Smooth muscle cell (in vitro differentiated cells): ENCODE measurements at regions not wholly inside any gene's neighbourhood (a gene's known extent, or its start where the extent isn't known, plus 50 kb on each side); places are given as distances from the start of the nearest gene placed in this dataset.

Experiments
- DNase-seq: peaks from one replicate; lab custom pipeline; 2025; ENCODE audit not compliant: unreplicated experiment; lab: John Stamatoyannopoulos, UW
- H2AFZ ChIP-seq: fragments of 200-600 bp; sonication (generic); 2 replicates; pipeline ENCODE4 v1.6.0; 2016; ENCODE audit warnings: antibody characterized with exemption, low read depth, mild to moderate bottlenecking
- H3F3A ChIP-seq: fragments of 200-600 bp; sonication (generic); 2 replicates; pipeline ENCODE4 v1.6.0; 2017; ENCODE audit warnings: antibody characterized with exemption, low read depth
- H3K27ac ChIP-seq: fragments of 200-600 bp; sonication (generic); 2 replicates; pipeline ENCODE4 v1.5.1; 2016; ENCODE audit warnings: low read depth, mild to moderate bottlenecking
- H3K27me3 ChIP-seq: fragments of 200-600 bp; sonication (generic); 2 replicates; pipeline ENCODE4 v1.6.1; 2016; ENCODE audit warnings: low read depth, mild to moderate bottlenecking
- H3K36me3 ChIP-seq: fragments of 200-600 bp; sonication (generic); 2 replicates; pipeline ENCODE4 v1.5.1; 2016; ENCODE audit warnings: low read depth
- H3K4me1 ChIP-seq: fragments of 200-600 bp; sonication (generic); 2 replicates; pipeline ENCODE4 v1.5.1; 2016; ENCODE audit warnings: low read depth
- H3K4me2 ChIP-seq: fragments of 200-600 bp; sonication (generic); 2 replicates; pipeline ENCODE4 v1.6.0; 2016; ENCODE audit warnings: mild to moderate bottlenecking
- H3K4me3 ChIP-seq: fragments of 200-600 bp; sonication (generic); 2 replicates; pipeline ENCODE4 v1.5.1; 2016; ENCODE audit warnings: mild to moderate bottlenecking
- H3K79me2 ChIP-seq: fragments of 200-600 bp; sonication (generic); 2 replicates; pipeline ENCODE4 v1.6.0; 2016; ENCODE audit warnings: low read depth, mild to moderate bottlenecking
- H3K9ac ChIP-seq: fragments of 200-600 bp; sonication (generic); 2 replicates; pipeline ENCODE4 v1.6.0; 2016; ENCODE audit warnings: low read depth
- H3K9me3 ChIP-seq: fragments of 200-600 bp; sonication (generic); replicated peaks from 2 replicates; pipeline ENCODE4 v1.5.1; 2016; ENCODE audit warnings: low read depth
- H4K20me1 ChIP-seq: fragments of 200-600 bp; sonication (generic); 2 replicates; pipeline ENCODE4 v1.6.0; 2016; ENCODE audit warnings: low read depth
- CTCF ChIP-seq: fragments of 200-600 bp; sonication (generic); IDR thresholded peaks from 2 replicates; pipeline ENCODE4 v1.5.1; 2017; ENCODE audit warnings: borderline replicate concordance, mild to moderate bottlenecking, antibody characterized with exemption; ENCODE audit not compliant: insufficient read depth, poor library complexity, severe bottlenecking
- WGBS: methylation state at CpG from one replicate; pipeline ENCODE4 v1.1.7; 2016; ENCODE audit warnings: low lambda C conversion rate; 5-methylcytosine and 5-hydroxymethylcytosine counted together

- no peak for DNase-seq
- no peaks in the 10 kb centered on the region for H3F3A ChIP-seq
- no peaks in the 10 kb centered on the region for H3K4me1 ChIP-seq
- no peaks in the 10 kb centered on the region for H4K20me1 ChIP-seq
- no peak overlapping the region for H2AFZ ChIP-seq
- H3K9ac ChIP-seq, result no peak overlapping the region
- H3K4me3 ChIP-seq, result no peak overlapping the region
- H3K27ac ChIP-seq, result no peak overlapping the region
- H3K27me3 ChIP-seq, result no peaks in the 10 kb centered on the region
- H3K4me2 ChIP-seq, result no peak overlapping the region
- TF ChIP-seq CTCF, result no peak
- 93% methylated on average over 4 of the region's 4 CpGs for WGBS
- H3K36me3 ChIP-seq, result no peaks in the 10 kb centered on the region
- no peaks in the 10 kb centered on the region for H3K9me3 ChIP-seq
- H3K79me2 ChIP-seq, result no peaks in the 10 kb centered on the region
These were observed 266.3 kb upstream of the SLC14A2 start for GRCh38 chr18:45349019-45349418.

GRCh38 chr18:45349467-45349866 is 265.8 kb upstream of the SLC14A2 start:
- no peaks in the 10 kb centered on the region for H3K79me2 ChIP-seq
- H3K4me1 ChIP-seq, result no peaks in the 10 kb centered on the region
- H3K27me3 ChIP-seq, result no peaks in the 10 kb centered on the region
- H3K36me3 ChIP-seq, result no peaks in the 10 kb centered on the region
- H3K9ac ChIP-seq, result no peak overlapping the region
- no peak overlapping the region for H2AFZ ChIP-seq
- no peak overlapping the region for H3K27ac ChIP-seq
- H3K4me3 ChIP-seq, result no peak overlapping the region
- no peak overlapping the region for H3K4me2 ChIP-seq
- H4K20me1 ChIP-seq, result no peaks in the 10 kb centered on the region
- no peak for DNase-seq
- TF ChIP-seq CTCF, result no peak
- 98% methylated on average over 2 of the region's 2 CpGs for WGBS
- no peaks in the 10 kb centered on the region for H3F3A ChIP-seq
- H3K9me3 ChIP-seq, result no peaks in the 10 kb centered on the region

GRCh38 chr18:45350404-45351156 is 264.7 kb upstream of the SLC14A2 start:
- Histone ChIP-seq H3K79me2 (no peaks in the 10 kb centered on the region), H4K20me1 (no peaks in the 10 kb centered on the region), H3K4me1 (no peaks in the 10 kb centered on the region), H3K36me3 (no peaks in the 10 kb centered on the region), H2AFZ (no peak overlapping the region), H3K9me3 (no peaks in the 10 kb centered on the region), H3K4me2 (no peak overlapping the region), H3K27ac (no peak overlapping the region), H3K9ac (no peak overlapping the region), H3K27me3 (no peaks in the 10 kb centered on the region), H3F3A (no peaks in the 10 kb centered on the region), H3K4me3 (no peak overlapping the region)
- DNase-seq, result no peak
- 85% methylated on average over 11 of the region's 11 CpGs for WGBS
- no peak for TF ChIP-seq CTCF

GRCh38 chr18:45352874-45353273 is 262.4 kb upstream of the SLC14A2 start:
- Histone ChIP-seq H4K20me1 (no peaks in the 10 kb centered on the region), H3K27ac (no peak overlapping the region), H3K36me3 (no peaks in the 10 kb centered on the region), H3K79me2 (no peaks in the 10 kb centered on the region), H3F3A (no peaks in the 10 kb centered on the region), H3K9me3 (no peaks in the 10 kb centered on the region), H3K27me3 (no peaks in the 10 kb centered on the region), H2AFZ (no peak overlapping the region), H3K4me3 (no peak overlapping the region), H3K9ac (no peak overlapping the region), H3K4me2 (no peak overlapping the region), H3K4me1 (no peaks in the 10 kb centered on the region)
- no peak for DNase-seq
- 96% methylated on average over 5 of the region's 5 CpGs for WGBS
- TF ChIP-seq CTCF, result no peak
